HL-60 (cell line): ENCODE measurements at regions not wholly inside any gene's neighbourhood (a gene's known extent, or its start where the extent isn't known, plus 50 kb on each side); places are given as distances from the start of the nearest gene placed in this dataset.

Source experiments
- DNase-seq, 2 experiments: peaks; one replicate each; pipeline ENCODE4 v3.0.0-alpha.2; 2010 to 2020; ENCODE audit warnings: low read depth in 1 of 2, low spot score in 1 of 2
- H3K27ac ChIP-seq: fragments of 250-450 bp; sonication (Bioruptor Pico); replicated peaks from 2 replicates; pipeline ENCODE4 v1.5.1; 2020; ENCODE audit warnings: mild to moderate bottlenecking, moderate library complexity
- H3K27me3 ChIP-seq: fragments of 250-450 bp; sonication (Bioruptor Pico); 2 replicates; pipeline ENCODE4 v1.5.1; 2021; ENCODE audit warnings: mild to moderate bottlenecking, moderate library complexity; ENCODE audit not compliant: insufficient read depth, poor library complexity, severe bottlenecking
- H3K4me3 ChIP-seq: replicated peaks from 2 replicates; pipeline ENCODE4 v1.5.1; 2011; ENCODE audit warnings: mild to moderate bottlenecking, control low read depth, low read length; ENCODE audit not compliant: insufficient read depth
- GABPA ChIP-seq: IDR thresholded peaks from 2 replicates; pipeline ENCODE4 v1.6.1; 2012; ENCODE audit warnings: low read depth
- POLR2AphosphoS5 ChIP-seq: IDR thresholded peaks from 2 replicates; pipeline ENCODE4 v1.6.1; 2012; ENCODE audit warnings: low read depth
- SPI1 ChIP-seq: IDR thresholded peaks from 2 replicates; pipeline ENCODE4 v1.6.1; 2012; ENCODE audit warnings: low read depth, mild to moderate bottlenecking, borderline replicate concordance
- TF ChIP-seq, protein P1 (sequence below): IDR thresholded peaks from one replicate; pipeline ENCODE4 v1.5.1; 2011; ENCODE audit warnings: low read length, control low read depth, inconsistent platforms; ENCODE audit not compliant: insufficient read depth
- TF ChIP-seq, protein P2 (sequence below): IDR thresholded peaks from 2 replicates; pipeline ENCODE4 v1.6.1; 2012; ENCODE audit warnings: low read depth; ENCODE audit not compliant: insufficient replicate concordance

DNA sequence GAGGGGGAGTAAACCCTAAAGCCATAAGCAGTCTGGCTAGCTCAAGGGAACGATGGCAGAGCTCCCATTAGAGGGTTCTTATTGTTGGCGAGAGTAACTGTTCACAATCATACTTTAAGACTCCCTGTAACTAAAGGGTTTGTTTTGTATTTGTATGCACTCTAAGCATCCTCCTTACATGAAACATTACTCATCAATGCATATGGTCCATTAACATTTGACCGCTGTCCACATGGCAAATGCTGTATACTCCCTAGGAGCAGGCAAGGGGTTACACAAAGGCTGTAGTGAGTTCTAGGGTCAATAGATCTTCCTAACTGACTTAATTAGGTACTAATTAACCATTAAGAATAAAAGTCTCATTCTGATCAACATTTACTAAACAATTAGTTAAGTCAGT lies 95.3 kb upstream of the MRPS30 start:
- TF ChIP-seq, protein P1, sequence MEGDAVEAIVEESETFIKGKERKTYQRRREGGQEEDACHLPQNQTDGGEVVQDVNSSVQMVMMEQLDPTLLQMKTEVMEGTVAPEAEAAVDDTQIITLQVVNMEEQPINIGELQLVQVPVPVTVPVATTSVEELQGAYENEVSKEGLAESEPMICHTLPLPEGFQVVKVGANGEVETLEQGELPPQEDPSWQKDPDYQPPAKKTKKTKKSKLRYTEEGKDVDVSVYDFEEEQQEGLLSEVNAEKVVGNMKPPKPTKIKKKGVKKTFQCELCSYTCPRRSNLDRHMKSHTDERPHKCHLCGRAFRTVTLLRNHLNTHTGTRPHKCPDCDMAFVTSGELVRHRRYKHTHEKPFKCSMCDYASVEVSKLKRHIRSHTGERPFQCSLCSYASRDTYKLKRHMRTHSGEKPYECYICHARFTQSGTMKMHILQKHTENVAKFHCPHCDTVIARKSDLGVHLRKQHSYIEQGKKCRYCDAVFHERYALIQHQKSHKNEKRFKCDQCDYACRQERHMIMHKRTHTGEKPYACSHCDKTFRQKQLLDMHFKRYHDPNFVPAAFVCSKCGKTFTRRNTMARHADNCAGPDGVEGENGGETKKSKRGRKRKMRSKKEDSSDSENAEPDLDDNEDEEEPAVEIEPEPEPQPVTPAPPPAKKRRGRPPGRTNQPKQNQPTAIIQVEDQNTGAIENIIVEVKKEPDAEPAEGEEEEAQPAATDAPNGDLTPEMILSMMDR: no peak
- TF ChIP-seq, protein P2, sequence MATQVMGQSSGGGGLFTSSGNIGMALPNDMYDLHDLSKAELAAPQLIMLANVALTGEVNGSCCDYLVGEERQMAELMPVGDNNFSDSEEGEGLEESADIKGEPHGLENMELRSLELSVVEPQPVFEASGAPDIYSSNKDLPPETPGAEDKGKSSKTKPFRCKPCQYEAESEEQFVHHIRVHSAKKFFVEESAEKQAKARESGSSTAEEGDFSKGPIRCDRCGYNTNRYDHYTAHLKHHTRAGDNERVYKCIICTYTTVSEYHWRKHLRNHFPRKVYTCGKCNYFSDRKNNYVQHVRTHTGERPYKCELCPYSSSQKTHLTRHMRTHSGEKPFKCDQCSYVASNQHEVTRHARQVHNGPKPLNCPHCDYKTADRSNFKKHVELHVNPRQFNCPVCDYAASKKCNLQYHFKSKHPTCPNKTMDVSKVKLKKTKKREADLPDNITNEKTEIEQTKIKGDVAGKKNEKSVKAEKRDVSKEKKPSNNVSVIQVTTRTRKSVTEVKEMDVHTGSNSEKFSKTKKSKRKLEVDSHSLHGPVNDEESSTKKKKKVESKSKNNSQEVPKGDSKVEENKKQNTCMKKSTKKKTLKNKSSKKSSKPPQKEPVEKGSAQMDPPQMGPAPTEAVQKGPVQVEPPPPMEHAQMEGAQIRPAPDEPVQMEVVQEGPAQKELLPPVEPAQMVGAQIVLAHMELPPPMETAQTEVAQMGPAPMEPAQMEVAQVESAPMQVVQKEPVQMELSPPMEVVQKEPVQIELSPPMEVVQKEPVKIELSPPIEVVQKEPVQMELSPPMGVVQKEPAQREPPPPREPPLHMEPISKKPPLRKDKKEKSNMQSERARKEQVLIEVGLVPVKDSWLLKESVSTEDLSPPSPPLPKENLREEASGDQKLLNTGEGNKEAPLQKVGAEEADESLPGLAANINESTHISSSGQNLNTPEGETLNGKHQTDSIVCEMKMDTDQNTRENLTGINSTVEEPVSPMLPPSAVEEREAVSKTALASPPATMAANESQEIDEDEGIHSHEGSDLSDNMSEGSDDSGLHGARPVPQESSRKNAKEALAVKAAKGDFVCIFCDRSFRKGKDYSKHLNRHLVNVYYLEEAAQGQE: no peak
- TF ChIP-seq POLR2AphosphoS5: no peak
- TF ChIP-seq GABPA: no peak
- no peak for TF ChIP-seq SPI1
- no peak overlapping the region for H3K4me3 ChIP-seq
- no peak overlapping the region for H3K27ac ChIP-seq
- H3K27me3 ChIP-seq: no peaks in the 10 kb centered on the region
- DNase-seq: no peak

DNA sequence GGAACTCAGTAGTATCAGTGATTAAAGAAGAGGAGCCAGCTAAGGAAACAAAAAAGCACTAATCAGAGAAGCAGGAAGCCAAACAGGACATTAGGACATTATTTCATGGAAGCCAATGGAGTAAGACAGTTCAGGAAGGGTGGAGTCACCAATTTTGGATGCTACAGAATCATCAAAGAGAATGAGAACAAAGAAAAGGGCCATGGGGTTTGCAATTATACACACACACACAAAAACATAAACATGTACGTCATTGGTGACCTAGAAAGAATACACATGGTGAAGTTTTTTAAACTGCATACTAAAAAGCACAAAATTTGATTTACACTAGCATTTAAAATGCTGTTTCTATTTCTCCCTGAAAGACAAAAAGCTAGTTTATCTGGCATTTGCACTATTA lies 96.8 kb upstream of the MRPS30 start:
- no peak for DNase-seq
- TF ChIP-seq, protein P2: no peak
- TF ChIP-seq POLR2AphosphoS5 (no peak), GABPA (no peak), SPI1 (no peak)
- TF ChIP-seq, protein P1: no peak
- no peak overlapping the region for H3K27ac ChIP-seq
- H3K4me3 ChIP-seq: no peak overlapping the region
- no peaks in the 10 kb centered on the region for H3K27me3 ChIP-seq

DNA sequence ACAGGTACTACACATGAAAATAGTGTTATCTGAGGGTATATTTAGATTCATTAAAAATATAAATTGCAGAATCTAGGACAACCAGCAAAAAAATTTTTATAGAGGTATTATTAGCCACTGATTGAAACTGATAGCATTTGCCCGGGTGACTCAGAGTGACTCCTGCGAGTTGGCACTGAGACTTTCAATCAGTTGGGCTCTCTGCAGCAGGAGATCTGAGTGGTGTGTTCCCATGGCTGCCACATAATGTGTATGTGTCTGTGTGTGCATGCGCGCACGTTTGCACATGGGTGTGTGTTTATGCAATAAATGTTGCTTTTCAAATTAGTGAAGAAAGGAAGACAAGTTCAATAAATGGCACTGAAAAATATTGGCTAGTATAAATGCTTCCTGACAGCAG lies 100.1 kb upstream of the MRPS30 start:
- Histone ChIP-seq H3K4me3 (no peak overlapping the region), H3K27me3 (no peaks in the 10 kb centered on the region), H3K27ac (no peak overlapping the region)
- DNase-seq: no peak
- TF ChIP-seq, protein P1: no peak
- no peak for TF ChIP-seq GABPA
- TF ChIP-seq POLR2AphosphoS5: no peak
- no peak for TF ChIP-seq SPI1
- TF ChIP-seq, protein P2: no peak
